COLO668 (cell line): ENCODE measurements at regions not wholly inside any gene's neighbourhood (a gene's known extent, or its start where the extent isn't known, plus 50 kb on each side); places are given as distances from the start of the nearest gene placed in this dataset.
"Not testable (repeated sequence)": the region's sequence is repeated elsewhere in the genome, so short reads cannot be mapped to it uniquely, and the experiment has no call there.

Source experiments
- DNase-seq: peaks from one replicate; lab custom pipeline; 2025; ENCODE audit not compliant: unreplicated experiment; lab: John Stamatoyannopoulos, UW

DNA sequence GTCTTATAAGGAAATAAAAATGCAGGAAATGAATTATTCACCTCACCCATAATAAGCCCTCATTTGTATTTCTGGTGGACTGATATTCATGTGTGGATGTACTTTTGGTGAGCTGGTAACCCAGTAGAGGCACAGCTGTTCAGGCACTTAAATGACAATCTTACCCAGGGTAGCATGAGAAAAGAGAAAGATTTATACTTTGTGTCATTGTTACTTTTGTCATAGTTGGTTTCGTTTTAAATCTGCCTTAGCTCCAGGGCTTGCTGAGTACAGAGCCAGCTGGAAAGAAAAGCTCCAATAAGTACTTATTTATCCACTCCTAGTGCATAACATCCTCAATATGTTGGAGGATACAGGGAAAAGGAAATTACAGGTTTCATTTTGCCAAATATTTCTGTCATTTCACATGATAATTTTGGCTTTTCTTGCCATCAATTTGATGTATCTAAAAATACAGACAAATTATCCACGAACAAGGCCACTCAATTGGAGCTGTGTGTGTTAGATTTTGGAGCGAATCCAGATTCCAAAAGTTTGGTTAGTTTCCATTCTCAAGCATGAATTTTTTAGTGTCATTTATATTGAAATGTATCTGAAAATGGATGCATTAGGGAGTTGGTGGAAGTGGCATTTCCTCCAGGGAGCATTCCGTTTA, 1276.1 kb upstream of the FAM98A start:
- no peak for DNase-seq

- DNase-seq, result no peak
These were observed 1254.5 kb upstream of the FAM98A start for GRCh38 chr2:34853646-34854045.

DNA sequence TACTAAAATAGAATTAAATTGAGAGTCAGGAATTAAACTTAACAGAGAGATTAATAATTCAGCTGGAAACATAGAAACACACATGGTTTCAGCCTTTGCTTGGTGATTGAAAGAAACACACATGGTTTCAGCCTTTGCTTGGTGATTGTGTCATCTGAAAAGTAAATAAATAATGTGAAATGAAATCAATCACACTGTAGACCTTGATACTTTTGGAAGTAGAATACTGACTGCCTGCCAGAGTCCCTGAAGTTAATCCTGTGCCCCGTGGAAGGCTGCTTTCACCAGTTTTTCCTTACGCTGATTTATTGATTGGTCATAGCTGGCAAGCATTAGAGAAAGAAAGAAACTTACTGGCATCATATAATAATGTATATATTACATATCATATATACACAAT, 1252.7 kb upstream of the FAM98A start:
- DNase-seq, result no peak

- no peak for DNase-seq
These were observed 1250.7 kb upstream of the FAM98A start for GRCh38 chr2:34849827-34850226.

- DNase-seq, result no peak
These were observed 1249.6 kb upstream of the FAM98A start for GRCh38 chr2:34848691-34849090.

GRCh38 chr2:34848132-34848531, 1249.0 kb upstream of the FAM98A start:
- no peak for DNase-seq

- no peak for DNase-seq
These were observed 1245.5 kb upstream of the FAM98A start for GRCh38 chr2:34844629-34845028.

GRCh38 chr2:34838408-34838807, 1239.3 kb upstream of the FAM98A start:
- DNase-seq, result no peak

GRCh38 chr2:34836361-34836760, 1237.3 kb upstream of the FAM98A start:
- DNase-seq, result no peak

DNA sequence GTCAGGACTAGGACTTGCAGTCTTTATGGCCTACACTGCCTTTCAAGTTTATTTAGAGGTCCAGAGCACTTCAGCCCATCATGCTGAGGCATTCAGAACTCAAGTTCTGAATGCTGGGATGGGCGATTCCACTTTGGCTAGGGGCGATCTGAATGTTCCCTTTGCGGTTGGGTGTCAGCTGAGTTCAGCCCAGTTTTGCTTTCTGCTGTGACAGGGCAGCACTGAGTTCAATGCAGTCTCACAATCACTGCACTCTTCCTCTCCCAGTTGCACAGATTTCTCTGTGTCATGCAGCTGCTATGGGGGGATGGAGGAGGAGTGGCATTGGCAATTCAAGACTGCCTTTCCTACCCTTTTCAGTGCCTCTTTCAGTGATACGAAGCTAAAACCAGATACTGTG, 1232.0 kb upstream of the FAM98A start:
- DNase-seq, result no peak

DNA sequence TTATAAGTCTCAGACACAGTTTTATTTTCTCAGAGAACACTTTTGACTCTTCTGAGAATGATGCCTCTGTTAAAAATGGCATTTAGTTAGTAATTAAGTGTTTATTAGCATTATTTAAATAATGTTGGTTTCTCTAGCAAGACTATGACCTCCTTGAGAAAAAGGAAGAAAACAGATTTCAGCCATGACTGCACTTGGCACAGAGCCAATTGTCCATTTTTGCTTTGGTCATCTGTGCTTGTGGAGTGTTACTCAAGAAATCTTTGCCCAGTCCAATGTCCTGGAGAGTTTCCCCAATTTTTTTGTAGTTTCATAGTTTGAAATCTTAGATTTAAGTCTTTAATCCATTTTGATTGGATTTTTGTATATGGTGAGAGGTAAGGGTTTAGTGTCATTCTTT, 1229.4 kb upstream of the FAM98A start:
- DNase-seq, result no peak

DNA sequence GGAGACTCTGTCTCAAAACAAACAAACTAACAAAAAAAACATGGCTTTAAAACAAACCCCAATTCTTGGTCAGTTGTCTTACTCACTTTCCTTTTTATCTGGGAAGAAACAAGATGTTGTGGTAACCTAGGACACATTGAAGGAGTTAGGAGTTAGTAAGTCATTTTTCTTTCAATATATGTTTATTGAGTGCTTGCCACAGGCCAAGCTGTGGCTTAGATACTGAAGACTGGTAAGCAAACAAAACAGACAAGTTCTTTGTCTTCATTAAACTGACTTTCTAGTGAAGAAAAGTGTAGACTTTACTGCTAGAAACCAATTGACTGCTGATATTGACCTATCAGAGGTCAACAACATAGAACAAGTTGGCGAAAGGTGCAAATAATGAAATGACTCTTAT, 1228.3 kb upstream of the FAM98A start:
- DNase-seq, result no peak

DNA sequence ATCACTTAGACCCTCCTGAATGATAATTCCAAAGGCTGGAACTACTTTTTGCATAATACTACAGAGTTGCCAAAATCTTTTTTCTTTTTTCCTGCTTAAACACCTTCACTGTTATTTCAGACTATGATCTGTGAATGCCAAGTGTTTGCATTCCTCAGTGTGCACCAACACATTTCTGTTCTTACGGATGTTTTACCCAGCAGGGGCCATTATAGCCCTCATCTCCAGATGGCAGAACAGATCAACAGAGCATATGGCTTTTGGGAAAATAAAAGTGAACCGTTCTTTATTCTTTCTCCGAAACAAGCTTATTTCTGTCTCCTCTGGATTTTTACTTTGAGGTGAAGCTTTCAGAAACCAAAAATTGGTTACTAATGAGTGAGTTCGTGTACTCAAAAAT, 1226.6 kb upstream of the FAM98A start:
- no peak for DNase-seq

GRCh38 chr2:34822616-34823015, 1223.5 kb upstream of the FAM98A start:
- DNase-seq, result no peak

GRCh38 chr2:34815052-34815741, 1216.1 kb upstream of the FAM98A start:
- no peak for DNase-seq

DNA sequence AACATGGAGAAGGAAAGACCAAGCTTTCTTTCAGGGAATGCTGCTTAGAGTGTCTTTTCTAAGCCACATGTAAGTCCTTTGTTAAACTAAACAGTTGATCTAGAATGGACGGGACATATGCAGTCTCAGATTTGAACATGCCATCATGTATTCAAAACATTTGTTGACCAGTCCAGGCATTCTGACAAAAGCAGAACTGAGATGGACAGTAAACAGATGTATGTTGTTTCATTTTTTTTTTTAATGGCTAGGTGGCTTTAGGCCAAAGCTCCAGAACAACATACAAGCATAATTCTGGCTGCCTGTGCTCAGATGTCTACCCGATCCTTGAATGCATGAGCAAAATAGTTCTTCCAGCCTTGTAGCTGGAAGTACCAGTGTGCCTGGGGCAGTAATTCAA, 1211.4 kb upstream of the FAM98A start:
- DNase-seq, result no peak

DNA sequence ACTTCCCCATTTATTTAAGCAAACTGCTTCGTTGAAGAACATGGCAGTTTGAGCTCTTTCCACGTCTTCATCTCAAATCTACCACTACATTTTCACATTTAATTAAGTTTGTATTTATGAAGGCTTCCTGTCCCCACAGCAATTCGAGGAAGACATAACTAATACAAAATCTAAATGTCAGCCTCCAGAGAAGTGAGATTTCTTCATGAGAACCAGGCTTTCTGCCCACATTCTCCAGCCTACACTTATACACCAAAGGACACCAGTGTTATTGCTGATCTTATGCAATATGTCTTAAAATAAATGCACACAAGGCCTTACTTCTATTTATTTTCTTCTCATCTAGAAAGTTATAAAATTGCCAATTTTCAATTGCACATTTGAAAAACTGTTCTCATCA, 1209.3 kb upstream of the FAM98A start:
- no peak for DNase-seq

GRCh38 chr2:34806891-34807290, 1207.8 kb upstream of the FAM98A start:
- DNase-seq, result no peak

DNA sequence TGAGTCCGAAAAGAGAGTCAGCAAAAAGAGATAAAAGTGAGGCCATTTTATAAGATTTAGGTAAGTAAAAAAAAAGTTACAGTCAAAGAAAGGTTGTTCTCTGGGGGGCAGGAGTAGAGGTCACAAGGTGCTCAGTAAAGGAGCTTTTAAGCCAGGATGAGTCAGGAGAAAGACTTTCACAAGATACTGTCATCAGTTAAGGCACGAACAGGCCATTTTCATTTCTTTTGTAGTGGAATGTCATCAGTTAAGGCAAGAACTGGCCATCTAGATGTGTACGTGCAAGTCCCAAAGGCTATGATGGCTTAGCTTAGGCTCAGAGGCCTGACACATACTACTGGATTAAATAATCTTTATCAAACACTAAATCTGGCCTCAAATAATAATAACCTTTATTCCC, 1207.3 kb upstream of the FAM98A start:
- no peak for DNase-seq

- no peak for DNase-seq
These were observed 1200.5 kb upstream of the FAM98A start for GRCh38 chr2:34799556-34799955.

DNA sequence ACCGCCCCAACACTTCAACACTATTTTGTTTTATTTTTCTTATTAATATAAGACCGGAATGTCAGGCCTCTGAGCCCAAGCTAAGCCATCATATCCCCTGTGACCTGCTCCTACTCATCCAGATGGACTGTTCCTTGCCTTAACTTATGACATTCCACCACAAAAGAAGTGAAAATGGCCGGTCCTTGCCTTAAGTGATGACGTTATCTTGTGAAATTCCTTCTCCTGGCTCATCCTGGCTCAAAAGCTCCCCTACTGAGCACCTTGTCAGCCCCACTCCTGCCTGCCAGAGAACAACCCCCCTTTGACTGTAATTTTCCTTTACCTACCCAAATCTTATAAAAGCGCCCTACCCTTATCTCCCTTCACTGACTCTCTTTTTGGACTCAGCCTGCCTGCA, 1196.5 kb upstream of the FAM98A start:
- not testable (repeated sequence) for DNase-seq

GRCh38 chr2:34789169-34789568, 1190.1 kb upstream of the FAM98A start:
- no peak for DNase-seq

GRCh38 chr2:34787341-34787740, 1188.2 kb upstream of the FAM98A start:
- no peak for DNase-seq
